ENCODE measurements at regions not wholly inside any gene's neighbourhood (a gene's known extent, or its start where the extent isn't known, plus 50 kb on each side); places are given as distances from the start of the nearest gene placed in this dataset.

GRCh38 chr22:49066619-49067018, 761.1 kb downstream of the BRD1 start:
- no peaks in the 10 kb centered on the region for H3K9me3 ChIP-seq
- in situ Hi-C loops (cut with MboI; ENCODE audit: low sequenced_read_pairs): no loop called here

GRCh38 chr22:49064836-49065235, 762.8 kb downstream of the BRD1 start:
- Histone ChIP-seq H3K9me3 (no peaks in the 10 kb centered on the region), H3K27me3 (ENCODE audit: low read depth) (no peaks in the 10 kb centered on the region), H3K4me1 (no peaks in the 10 kb centered on the region), H3K36me3 (replicated peaks) (no peaks in the 10 kb centered on the region), H3K4me3 (no peak overlapping the region)
- DNase-seq (ENCODE audit: low spot score in 2 of 2): no peak
- in situ Hi-C loops (cut with MboI; ENCODE audit: low sequenced_read_pairs): no loop called here

More at GRCh38 chr22:49066619-49067018, 761.1 kb downstream of the BRD1 start:
- Histone ChIP-seq H3K27me3 (ENCODE audit: low read depth) (no peaks in the 10 kb centered on the region; the same call in 1 of the 2 replicates), H3K4me1 (no peaks in the 10 kb centered on the region), H3K4me3 (no peak overlapping the region), H3K36me3 (replicated peaks) (no peaks in the 10 kb centered on the region)
- DNase-seq (ENCODE audit: low spot score in 2 of 2): no peak

GRCh38 chr22:49063545-49063890, 764.2 kb downstream of the BRD1 start:
- in situ Hi-C loops (cut with MboI; ENCODE audit: low sequenced_read_pairs): no loop called here
- DNase-seq (ENCODE audit: low spot score in 2 of 2): no peak
- no peaks in the 10 kb centered on the region for H3K9me3 ChIP-seq
- no peaks in the 10 kb centered on the region for H3K36me3 ChIP-seq (replicated peaks)
- H3K4me3 ChIP-seq: no peak overlapping the region
- H3K4me1 ChIP-seq: no peaks in the 10 kb centered on the region
- H3K27me3 ChIP-seq (ENCODE audit: low read depth): no peaks in the 10 kb centered on the region

GRCh38 chr22:49062802-49063544, 764.7 kb downstream of the BRD1 start:
- in situ Hi-C loops (cut with MboI; ENCODE audit: low sequenced_read_pairs): no loop called here
- H3K9me3 ChIP-seq: no peaks in the 10 kb centered on the region
- no peak overlapping the region for H3K4me3 ChIP-seq
- H3K4me1 ChIP-seq: no peaks in the 10 kb centered on the region
- no peak for DNase-seq (ENCODE audit: low spot score in 2 of 2)
- H3K36me3 ChIP-seq (replicated peaks): no peaks in the 10 kb centered on the region
- no peaks in the 10 kb centered on the region for H3K27me3 ChIP-seq (ENCODE audit: low read depth)

GRCh38 chr22:49062155-49062801, 765.4 kb downstream of the BRD1 start:
- in situ Hi-C loops (cut with MboI; ENCODE audit: low sequenced_read_pairs): no loop called here
- Histone ChIP-seq H3K4me3 (no peak overlapping the region), H3K4me1 (no peaks in the 10 kb centered on the region), H3K9me3 (no peaks in the 10 kb centered on the region), H3K36me3 (replicated peaks) (no peaks in the 10 kb centered on the region), H3K27me3 (ENCODE audit: low read depth) (no peaks in the 10 kb centered on the region)
- DNase-seq (ENCODE audit: low spot score in 2 of 2): no peak

GRCh38 chr22:49057910-49058309, 769.8 kb downstream of the BRD1 start:
- Histone ChIP-seq H3K4me1 (no peaks in the 10 kb centered on the region), H3K36me3 (replicated peaks) (no peaks in the 10 kb centered on the region), H3K27me3 (ENCODE audit: low read depth) (no peaks in the 10 kb centered on the region), H3K9me3 (no peaks in the 10 kb centered on the region), H3K4me3 (no peak overlapping the region)
- no peak for DNase-seq (ENCODE audit: low spot score in 2 of 2)
- in situ Hi-C loops (cut with MboI; ENCODE audit: low sequenced_read_pairs): no loop called here

- Histone ChIP-seq H3K4me3 (no peak overlapping the region), H3K27me3 (ENCODE audit: low read depth) (no peaks in the 10 kb centered on the region), H3K9me3 (no peaks in the 10 kb centered on the region), H3K4me1 (no peaks in the 10 kb centered on the region), H3K36me3 (replicated peaks) (no peaks in the 10 kb centered on the region)
- DNase-seq (ENCODE audit: low spot score in 2 of 2): no peak
- in situ Hi-C loops (cut with MboI; ENCODE audit: low sequenced_read_pairs): no loop called here
Measured at GRCh38 chr22:49056301-49056700, 771.4 kb downstream of the BRD1 start.

- no peak for DNase-seq (ENCODE audit: low spot score in 2 of 2)
- H3K4me1 ChIP-seq: no peaks in the 10 kb centered on the region
- no peak overlapping the region for H3K4me3 ChIP-seq
Measured at GRCh38 chr22:49055406-49055805, 772.3 kb downstream of the BRD1 start.

GRCh38 chr22:49053578-49053977, 774.1 kb downstream of the BRD1 start:
- Histone ChIP-seq H3K4me1 (no peaks in the 10 kb centered on the region), H3K4me3 (no peak overlapping the region), H3K27me3 (ENCODE audit: low read depth) (no peaks in the 10 kb centered on the region), H3K36me3 (replicated peaks) (no peaks in the 10 kb centered on the region), H3K9me3 (no peaks in the 10 kb centered on the region)
- DNase-seq (ENCODE audit: low spot score in 2 of 2): no peak
- in situ Hi-C loops (cut with MboI; ENCODE audit: low sequenced_read_pairs): no loop called here

More at GRCh38 chr22:49055406-49055805, 772.3 kb downstream of the BRD1 start:
- in situ Hi-C loops (cut with MboI; ENCODE audit: low sequenced_read_pairs): no loop called here
- Histone ChIP-seq H3K27me3 (ENCODE audit: low read depth) (no peaks in the 10 kb centered on the region), H3K9me3 (no peaks in the 10 kb centered on the region), H3K36me3 (replicated peaks) (no peaks in the 10 kb centered on the region)

- Histone ChIP-seq H3K4me3 (no peak overlapping the region), H3K4me1 (no peaks in the 10 kb centered on the region), H3K36me3 (replicated peaks) (no peaks in the 10 kb centered on the region), H3K9me3 (no peaks in the 10 kb centered on the region), H3K27me3 (ENCODE audit: low read depth) (no peaks in the 10 kb centered on the region)
- in situ Hi-C loops (cut with MboI; ENCODE audit: low sequenced_read_pairs): no loop called here
- no peak for DNase-seq (ENCODE audit: low spot score in 2 of 2)
Measured at GRCh38 chr22:49052560-49052959, 775.1 kb downstream of the BRD1 start.

GRCh38 chr22:49052023-49052538, 775.6 kb downstream of the BRD1 start:
- H3K36me3 ChIP-seq (replicated peaks): no peaks in the 10 kb centered on the region
- DNase-seq (ENCODE audit: low spot score in 2 of 2): no peak
- no peaks in the 10 kb centered on the region for H3K9me3 ChIP-seq
- H3K4me1 ChIP-seq: no peaks in the 10 kb centered on the region
- H3K27me3 ChIP-seq (ENCODE audit: low read depth): no peaks in the 10 kb centered on the region
- no peak overlapping the region for H3K4me3 ChIP-seq
- in situ Hi-C loops (cut with MboI; ENCODE audit: low sequenced_read_pairs): no loop called here

- Histone ChIP-seq H3K4me3 (no peak overlapping the region), H3K9me3 (no peaks in the 10 kb centered on the region), H3K4me1 (no peaks in the 10 kb centered on the region), H3K27me3 (ENCODE audit: low read depth) (no peaks in the 10 kb centered on the region), H3K36me3 (replicated peaks) (no peaks in the 10 kb centered on the region)
- in situ Hi-C loops (cut with MboI; ENCODE audit: low sequenced_read_pairs): no loop called here
- DNase-seq (ENCODE audit: low spot score in 2 of 2): no peak
Measured at GRCh38 chr22:49051491-49052022, 776.1 kb downstream of the BRD1 start.

GRCh38 chr22:49049691-49050090, 778.0 kb downstream of the BRD1 start:
- no peak for DNase-seq (ENCODE audit: low spot score in 2 of 2)
- no peaks in the 10 kb centered on the region for H3K36me3 ChIP-seq (replicated peaks)
- no peaks in the 10 kb centered on the region for H3K4me1 ChIP-seq
- no peaks in the 10 kb centered on the region for H3K9me3 ChIP-seq
- in situ Hi-C loops (cut with MboI; ENCODE audit: low sequenced_read_pairs): loop anchor here (10.0 kb wide), 1 partner anchor 255 kb away; no protein-coding TSS in a partner anchor
- H3K27me3 ChIP-seq (ENCODE audit: low read depth): no peaks in the 10 kb centered on the region
- no peak overlapping the region for H3K4me3 ChIP-seq

GRCh38 chr22:49048591-49048990, 779.1 kb downstream of the BRD1 start:
- no peak for DNase-seq (ENCODE audit: low spot score in 2 of 2)
- no peaks in the 10 kb centered on the region for H3K4me1 ChIP-seq
- in situ Hi-C loops (cut with MboI; ENCODE audit: low sequenced_read_pairs): loop anchor here (10.0 kb wide), 1 partner anchor 256 kb away; no protein-coding TSS in a partner anchor
- H3K9me3 ChIP-seq: no peaks in the 10 kb centered on the region
- no peak overlapping the region for H3K4me3 ChIP-seq
- H3K27me3 ChIP-seq (ENCODE audit: low read depth): no peaks in the 10 kb centered on the region
- no peaks in the 10 kb centered on the region for H3K36me3 ChIP-seq (replicated peaks)
